Inflammatory macrophage treated with lipopolysaccharide for 4 hours (primary cell): ENCODE measurements at regions not wholly inside any gene's neighbourhood (a gene's known extent, or its start where the extent isn't known, plus 50 kb on each side); places are given as distances from the start of the nearest gene placed in this dataset.
"Not testable (repeated sequence)": the region's sequence is repeated elsewhere in the genome, so short reads cannot be mapped to it uniquely, and the experiment has no call there.

Source experiments
- DNase-seq: peaks from one replicate; pipeline ENCODE4 v3.0.0-alpha.2; 2020

- DNase-seq = no peak
These were observed 330.3 kb downstream of the CAAP1 start for GRCh38 chr9:26562338-26562737.

GRCh38 chr9:26561928-26562327, 330.7 kb downstream of the CAAP1 start:
- no peak for DNase-seq

GRCh38 chr9:26559506-26559905, 333.1 kb downstream of the CAAP1 start:
- no peak for DNase-seq

- DNase-seq = no peak
These were observed 340.6 kb downstream of the CAAP1 start for GRCh38 chr9:26551971-26552370.

- no peak for DNase-seq
These were observed 341.2 kb downstream of the CAAP1 start for GRCh38 chr9:26551451-26551850.

- DNase-seq = no peak
These were observed 343.8 kb downstream of the CAAP1 start for GRCh38 chr9:26548781-26549290.

GRCh38 chr9:26539867-26540493, 352.6 kb downstream of the CAAP1 start:
- no peak for DNase-seq

GRCh38 chr9:26537211-26537610, 355.4 kb downstream of the CAAP1 start:
- DNase-seq = no peak

GRCh38 chr9:26535151-26535550, 357.5 kb downstream of the CAAP1 start:
- DNase-seq = no peak

GRCh38 chr9:26530841-26531240, 361.8 kb downstream of the CAAP1 start:
- DNase-seq = no peak

GRCh38 chr9:26527931-26528330, 364.7 kb downstream of the CAAP1 start:
- DNase-seq = no peak

- DNase-seq = no peak
These were observed 368.3 kb downstream of the CAAP1 start for GRCh38 chr9:26524267-26524666.

- no peak for DNase-seq
These were observed 369.0 kb downstream of the CAAP1 start for GRCh38 chr9:26523577-26523976.

- DNase-seq = no peak
These were observed 372.5 kb downstream of the CAAP1 start for GRCh38 chr9:26520141-26520540.

- no peak for DNase-seq
These were observed 375.7 kb downstream of the CAAP1 start for GRCh38 chr9:26516773-26517343.

GRCh38 chr9:26513730-26514129, 378.9 kb downstream of the CAAP1 start:
- no peak for DNase-seq

- no peak for DNase-seq
These were observed 382.5 kb downstream of the CAAP1 start for GRCh38 chr9:26510137-26510536.

GRCh38 chr9:26508897-26509296, 383.7 kb downstream of the CAAP1 start:
- DNase-seq = no peak

- no peak for DNase-seq
These were observed 388.5 kb downstream of the CAAP1 start for GRCh38 chr9:26504057-26504456.

GRCh38 chr9:26502311-26502710, 390.3 kb downstream of the CAAP1 start:
- no peak for DNase-seq

GRCh38 chr9:26500471-26500870, 392.1 kb downstream of the CAAP1 start:
- no peak for DNase-seq

- DNase-seq = not testable (repeated sequence)
These were observed 399.7 kb downstream of the CAAP1 start for GRCh38 chr9:26492608-26493521.

- not testable (repeated sequence) for DNase-seq
These were observed 400.5 kb downstream of the CAAP1 start for GRCh38 chr9:26491922-26492607.
